ENCODE measurements at regions not wholly inside any gene's neighbourhood (a gene's known extent, or its start where the extent isn't known, plus 50 kb on each side); places are given as distances from the start of the nearest gene placed in this dataset.

DNA sequence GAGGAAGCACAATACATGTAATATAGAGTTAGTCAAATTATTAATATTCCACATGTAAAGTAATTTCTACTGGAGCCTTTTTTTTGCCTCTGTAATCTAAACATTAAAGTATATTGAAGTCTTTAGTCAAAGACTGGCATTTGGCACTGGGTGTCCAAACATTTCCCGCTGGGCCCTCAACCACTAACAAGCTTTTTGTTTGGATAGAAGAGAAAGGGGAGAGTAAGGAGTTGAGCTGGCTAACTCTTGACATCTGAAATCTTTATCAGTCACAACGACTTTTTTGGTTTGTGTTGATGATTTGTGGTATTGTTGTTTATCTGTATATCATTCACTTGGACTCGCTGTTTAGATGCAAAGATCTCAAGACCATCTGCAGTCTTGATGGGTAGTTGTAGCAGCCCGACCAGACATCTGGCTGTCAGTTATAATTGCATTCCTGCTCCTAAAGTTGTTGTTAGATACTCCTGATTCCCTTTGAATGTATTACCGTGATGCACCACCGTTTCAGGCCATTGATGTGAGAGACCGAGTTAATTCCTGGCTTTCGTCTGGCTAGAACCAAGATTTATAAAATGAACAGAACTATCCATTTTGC, 379.6 kb downstream of the MTX2 start:
- DNase-seq, result no peak
- H3K9me3 ChIP-seq, result no peaks in the 10 kb centered on the region
- H3K36me3 ChIP-seq, result no peaks in the 10 kb centered on the region
- H3K27me3 ChIP-seq, result no peaks in the 10 kb centered on the region
- no peak overlapping the region for H3K4me3 ChIP-seq

DNA sequence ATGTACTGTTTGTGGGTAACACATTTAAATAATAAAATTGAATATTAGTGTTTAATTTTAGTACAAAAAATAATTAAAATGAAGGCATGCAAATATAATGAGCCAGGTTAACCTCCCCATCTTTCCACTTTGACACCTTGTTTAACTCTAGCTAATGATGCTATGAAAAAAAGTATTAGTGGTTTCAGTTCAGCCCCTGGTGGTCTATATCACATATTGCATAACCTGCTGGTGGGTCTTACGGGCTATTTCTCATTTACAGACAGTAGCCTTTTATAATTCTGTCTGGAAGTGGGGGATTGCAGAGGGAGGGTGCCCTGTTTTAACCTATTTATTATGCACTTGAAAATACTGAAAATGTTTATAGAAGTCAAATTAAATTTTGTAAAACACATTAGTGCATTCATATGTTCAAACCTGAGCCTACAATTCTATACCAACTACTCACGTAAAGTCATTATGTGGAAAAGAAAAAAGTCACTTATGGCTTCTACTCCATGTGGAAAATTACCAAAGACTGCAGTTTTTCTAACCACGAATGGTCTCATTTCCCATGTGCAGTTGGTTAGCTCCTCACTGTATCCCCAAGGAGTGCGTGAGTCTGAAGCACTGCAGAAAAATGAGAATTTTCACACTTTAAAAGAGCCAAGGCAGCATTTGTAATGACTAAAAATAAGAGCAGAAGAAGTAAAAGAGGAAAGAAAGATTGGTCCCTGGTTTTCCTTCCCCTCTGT, 381.0 kb downstream of the MTX2 start:
- no peak overlapping the region for H3K4me3 ChIP-seq
- DNase-seq, result no peak
- no peaks in the 10 kb centered on the region for H3K9me3 ChIP-seq
- no peaks in the 10 kb centered on the region for H3K27me3 ChIP-seq
- no peaks in the 10 kb centered on the region for H3K36me3 ChIP-seq

DNA sequence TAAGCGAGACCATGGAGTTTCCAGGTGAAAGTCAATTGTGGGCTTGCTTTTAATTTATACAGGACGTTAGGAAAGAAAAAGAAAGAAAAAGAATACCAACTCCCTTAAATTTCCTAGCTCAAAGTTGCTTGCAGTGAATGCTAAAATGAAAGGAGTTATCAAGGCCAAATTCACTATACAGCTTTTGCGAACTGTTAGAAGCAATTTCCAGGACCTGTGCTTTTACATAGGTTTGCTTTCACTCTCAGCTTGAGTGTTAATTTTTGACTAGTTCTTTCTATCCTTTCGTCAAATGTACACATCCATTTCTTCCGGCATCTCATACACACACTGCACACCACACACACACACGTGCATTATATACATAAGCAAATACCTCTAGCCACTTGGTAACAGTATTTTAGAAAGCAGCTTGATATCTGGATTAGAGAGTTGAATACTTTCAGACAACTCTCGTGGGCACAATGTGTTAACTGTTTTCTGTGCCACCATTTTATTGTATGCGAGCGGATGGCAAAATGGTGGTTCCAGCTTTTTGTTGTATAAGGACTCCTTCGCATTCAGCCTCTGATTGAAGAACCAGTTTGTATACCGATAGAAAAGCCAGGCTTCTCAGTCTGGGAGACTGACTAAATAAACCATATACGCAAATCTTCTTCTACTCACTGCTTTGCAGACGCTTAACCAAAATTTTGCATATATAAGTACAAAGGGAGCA, 381.8 kb downstream of the MTX2 start:
- no peak overlapping the region for H3K4me3 ChIP-seq
- H3K9me3 ChIP-seq, result no peaks in the 10 kb centered on the region

DNA sequence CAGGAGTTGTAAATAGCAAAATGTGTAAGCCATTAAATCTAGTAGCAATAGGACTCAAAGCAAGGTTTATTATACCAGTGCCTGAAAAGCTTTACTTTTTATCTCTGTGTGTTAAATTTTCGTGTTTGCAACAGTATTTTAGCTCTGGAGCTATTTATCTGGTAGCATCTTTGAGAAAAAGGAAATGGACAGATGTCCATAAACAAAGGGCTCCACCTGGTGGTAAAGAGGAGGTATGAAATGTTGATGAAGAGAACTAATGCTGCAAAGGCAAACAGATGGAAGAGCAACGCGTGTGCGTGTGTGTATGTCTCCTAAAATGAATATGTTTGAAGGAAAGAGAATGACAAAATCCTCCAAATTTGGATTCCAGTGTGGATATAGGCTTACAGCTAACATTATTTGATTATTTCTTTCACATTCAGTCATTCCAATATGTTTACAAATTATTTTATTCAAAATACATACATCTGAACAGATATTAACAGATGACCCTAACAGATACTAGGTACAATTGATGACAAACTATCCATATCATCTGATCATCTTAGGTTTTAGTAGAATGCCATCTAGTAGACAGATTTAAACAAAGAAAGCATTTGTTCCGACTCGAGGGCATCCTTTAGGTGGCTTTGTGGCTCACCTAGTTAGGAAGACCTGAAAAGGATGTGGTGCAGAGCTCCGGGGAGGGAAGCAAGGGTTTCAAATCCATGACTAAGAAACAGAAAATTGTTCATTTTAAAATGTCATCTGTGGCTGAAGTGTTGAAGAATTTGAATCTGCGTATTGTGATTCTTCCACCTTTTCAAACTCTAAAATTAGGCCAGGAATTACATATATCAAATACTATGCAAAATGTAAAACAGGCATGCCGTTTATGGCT, 383.3 kb downstream of the MTX2 start:
- no peaks in the 10 kb centered on the region for H3K9me3 ChIP-seq
- no peaks in the 10 kb centered on the region for H3K27me3 ChIP-seq
- no peaks in the 10 kb centered on the region for H3K36me3 ChIP-seq
- H3K4me3 ChIP-seq, result no peak overlapping the region
- no peak for DNase-seq

More for the DNA sequence above, 381.8 kb downstream of the MTX2 start:
- Histone ChIP-seq H3K36me3 (no peaks in the 10 kb centered on the region), H3K27me3 (no peaks in the 10 kb centered on the region)
- no peak for DNase-seq

DNA sequence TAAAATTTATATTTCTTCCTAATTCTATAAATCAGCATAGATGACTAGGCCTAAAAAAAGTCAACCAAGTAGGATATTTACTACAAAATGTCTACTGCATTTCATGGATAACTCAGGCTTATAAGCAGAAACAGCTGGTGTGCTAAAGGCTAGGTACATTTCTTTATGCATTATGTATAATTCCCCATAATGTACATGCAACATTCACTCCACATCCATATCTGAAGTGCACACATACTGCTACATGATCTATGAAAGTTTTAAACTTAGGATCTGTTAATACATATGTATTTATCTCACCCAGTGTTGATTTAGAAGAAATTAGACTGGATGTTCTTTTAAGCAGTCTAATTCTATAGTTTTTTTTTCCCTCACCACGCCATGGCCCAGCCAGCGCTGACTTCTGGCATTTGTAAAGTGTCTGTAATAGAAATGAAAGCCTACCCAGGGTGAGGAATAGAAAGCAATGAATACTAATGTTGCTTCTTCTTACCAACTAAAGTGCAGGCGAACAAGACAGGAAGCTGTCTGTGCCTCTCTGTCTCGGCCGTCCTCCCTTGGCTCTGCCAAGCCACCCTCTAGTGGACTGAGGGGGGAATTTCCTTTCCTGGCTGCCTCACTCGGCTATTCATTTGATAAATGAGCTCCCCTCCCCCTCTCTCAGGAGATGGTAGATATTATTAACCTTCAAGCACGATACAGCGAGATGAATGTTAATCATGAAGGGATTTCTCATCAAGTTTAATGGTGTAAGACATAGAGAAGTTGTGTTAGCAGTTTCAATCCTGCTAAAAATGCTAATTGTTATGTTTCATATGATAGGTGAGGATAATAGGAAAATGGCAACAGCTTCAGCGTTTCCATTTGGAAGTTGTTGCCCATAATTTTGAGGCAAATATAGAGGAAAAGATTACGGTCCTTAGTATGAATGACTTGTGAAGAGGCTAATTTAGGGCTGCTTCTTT, 384.5 kb downstream of the MTX2 start:
- H3K4me3 ChIP-seq, result no peak overlapping the region
- H3K9me3 ChIP-seq, result no peaks in the 10 kb centered on the region
- H3K27me3 ChIP-seq, result no peaks in the 10 kb centered on the region
- H3K36me3 ChIP-seq, result no peaks in the 10 kb centered on the region
- peak; percentile 68 for DNase-seq

DNA sequence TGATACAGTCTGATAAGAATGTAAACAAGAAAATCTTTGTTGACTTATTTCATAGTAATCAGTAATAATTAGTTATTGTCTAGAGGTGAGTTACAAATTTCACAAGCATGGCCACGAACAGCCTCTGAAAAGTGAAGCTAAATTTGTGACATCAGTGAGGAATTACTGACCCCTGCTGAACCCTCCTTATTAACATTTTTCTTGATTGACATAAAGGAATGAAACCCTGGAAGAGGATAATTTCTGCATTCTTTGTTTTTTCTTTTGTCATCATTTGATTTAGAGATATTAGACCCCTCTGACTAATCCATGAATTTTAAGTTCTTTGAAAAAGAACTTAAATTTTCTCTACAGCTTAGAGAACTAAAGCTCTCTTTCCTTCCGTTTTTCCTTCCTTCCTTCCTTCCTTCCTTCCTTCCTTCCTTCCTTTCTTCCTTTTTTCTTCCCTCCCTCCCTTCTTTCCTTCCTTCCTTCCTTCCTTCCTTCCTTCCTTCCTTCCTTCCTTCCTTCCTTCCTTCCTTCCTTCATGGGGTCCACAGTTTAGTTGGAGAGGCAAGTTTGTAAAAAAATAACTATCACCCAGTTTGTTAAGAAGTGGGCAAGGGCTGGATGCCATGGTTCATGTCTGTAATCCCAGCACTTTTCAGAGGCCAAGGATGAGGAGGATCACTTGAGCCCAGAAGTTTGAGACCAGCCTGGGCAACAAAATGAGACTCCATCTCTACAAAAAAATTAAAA, 387.0 kb downstream of the MTX2 start:
- Histone ChIP-seq H3K4me3 (no peak overlapping the region), H3K27me3 (no peaks in the 10 kb centered on the region)
- DNase-seq, result no peak

DNA sequence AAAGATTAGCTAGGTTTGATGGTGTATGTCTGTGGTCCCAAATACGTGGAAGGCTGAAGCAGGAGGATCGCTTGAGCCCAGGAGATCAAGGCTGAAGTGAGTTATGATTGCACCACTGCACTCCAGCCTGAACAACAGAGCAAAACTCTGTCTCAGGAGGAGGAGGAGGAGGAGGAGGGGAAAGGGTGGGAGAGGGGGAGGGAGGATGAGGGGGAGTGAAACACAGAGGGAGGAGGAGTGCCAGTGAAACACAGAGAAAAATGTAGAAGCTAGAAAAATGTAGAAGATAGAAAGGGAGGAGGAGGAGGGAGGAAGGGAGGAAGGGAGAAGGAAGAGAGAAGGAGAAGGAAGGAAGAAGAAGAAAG, 387.5 kb downstream of the MTX2 start:
- no peaks in the 10 kb centered on the region for H3K9me3 ChIP-seq
- H3K27me3 ChIP-seq, result no peaks in the 10 kb centered on the region
- no peaks in the 10 kb centered on the region for H3K36me3 ChIP-seq
- H3K4me3 ChIP-seq, result no peak overlapping the region
- DNase-seq, result no peak

More for the DNA sequence above, 387.0 kb downstream of the MTX2 start:
- Histone ChIP-seq H3K36me3 (no peaks in the 10 kb centered on the region), H3K9me3 (no peaks in the 10 kb centered on the region)

DNA sequence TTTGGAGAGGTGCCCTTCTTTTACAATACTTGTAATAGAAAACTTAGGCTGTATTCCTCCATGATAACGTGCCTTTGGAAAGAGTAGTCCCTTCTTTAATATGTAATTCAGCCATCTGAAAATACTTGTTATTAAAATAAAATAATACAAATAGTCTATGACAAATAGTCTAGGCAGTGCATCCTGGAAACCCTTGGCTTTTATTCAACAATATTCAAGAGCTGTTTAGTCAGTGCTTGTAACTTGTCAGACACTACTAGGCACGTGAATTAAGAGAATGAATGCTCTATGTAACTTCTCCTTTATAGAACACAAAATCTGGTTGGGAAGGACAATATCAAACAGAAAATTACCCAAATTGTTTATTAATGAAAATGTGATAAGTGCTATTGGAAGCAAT, 388.2 kb downstream of the MTX2 start:
- DNase-seq, result no peak
- H3K9me3 ChIP-seq, result no peaks in the 10 kb centered on the region
- no peak overlapping the region for H3K4me3 ChIP-seq
- no peaks in the 10 kb centered on the region for H3K27me3 ChIP-seq
- H3K36me3 ChIP-seq, result no peaks in the 10 kb centered on the region

DNA sequence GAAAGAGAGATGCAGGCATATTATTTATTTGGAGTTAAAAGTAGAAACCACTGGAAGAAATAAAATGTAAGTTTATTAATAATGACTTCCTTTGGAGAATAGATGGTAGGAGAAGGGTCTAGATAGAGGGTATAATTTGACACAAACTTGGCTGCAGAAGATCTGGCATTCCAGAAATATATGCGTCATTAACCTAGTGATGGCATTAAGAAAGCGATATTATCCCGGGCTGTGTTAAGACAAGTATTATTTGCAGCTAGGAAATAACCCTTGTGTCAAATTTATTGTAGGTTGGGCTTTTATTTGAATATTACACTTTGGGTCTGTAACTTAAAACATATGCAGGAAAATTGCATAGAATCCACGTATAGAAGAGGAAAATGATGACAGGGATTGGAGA, 389.5 kb downstream of the MTX2 start:
- H3K27me3 ChIP-seq, result 0 out of 2 replicates have a peak, but pooled peaks cover 2% of the 10 kb centered on the region
- no peaks in the 10 kb centered on the region for H3K36me3 ChIP-seq
- H3K4me3 ChIP-seq, result no peak overlapping the region
- H3K9me3 ChIP-seq, result no peaks in the 10 kb centered on the region
- no peak for DNase-seq

DNA sequence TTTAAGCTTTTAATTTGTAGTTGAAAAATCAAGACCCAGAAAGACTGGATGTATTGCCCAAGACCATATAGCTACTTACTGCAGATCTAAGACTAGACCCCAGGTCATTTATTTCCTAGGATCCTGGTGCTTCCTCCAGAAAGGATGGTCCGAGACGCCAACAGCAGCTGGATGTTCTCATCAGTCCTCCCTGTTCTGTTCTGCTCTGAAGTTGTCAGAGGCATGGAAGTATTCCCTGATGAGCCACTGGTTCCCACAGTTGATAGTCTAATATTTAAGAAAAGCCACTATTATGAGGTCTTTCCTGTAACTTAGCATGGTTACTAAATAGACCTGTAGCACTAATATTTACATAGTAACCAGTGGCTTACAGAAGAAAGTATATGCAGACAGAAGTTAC, 393.5 kb downstream of the MTX2 start:
- H3K9me3 ChIP-seq, result no peaks in the 10 kb centered on the region
- H3K36me3 ChIP-seq, result no peaks in the 10 kb centered on the region
- 0 out of 2 replicates have a peak, but pooled peaks cover 2% of the 10 kb centered on the region for H3K27me3 ChIP-seq
- H3K4me3 ChIP-seq, result no peak overlapping the region
- no peak for DNase-seq

DNA sequence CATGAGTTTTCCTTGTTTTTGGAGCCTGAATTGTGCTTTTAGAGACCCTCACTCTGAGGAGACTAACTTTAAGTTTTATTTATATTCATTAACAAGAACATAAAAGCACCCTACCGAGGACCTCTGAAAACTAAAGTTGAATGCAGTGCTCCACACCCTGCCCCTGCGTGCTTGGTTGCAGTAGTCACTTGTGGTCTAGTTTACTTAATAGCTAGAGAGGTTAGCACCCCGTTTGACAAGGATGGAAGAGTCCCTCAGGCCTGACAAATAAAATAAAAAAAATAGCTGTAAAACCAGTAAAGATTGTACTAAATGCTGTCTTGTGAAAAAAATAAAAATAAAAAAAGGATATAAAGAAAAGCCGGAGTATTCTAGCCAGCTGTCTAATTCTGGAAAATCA, 395.2 kb downstream of the MTX2 start:
- Histone ChIP-seq H3K4me3 (no peak overlapping the region), H3K27me3 (0 out of 2 replicates have a peak, but pooled peaks cover 2% of the 10 kb centered on the region), H3K9me3 (no peaks in the 10 kb centered on the region), H3K36me3 (no peaks in the 10 kb centered on the region)
- no peak for DNase-seq

DNA sequence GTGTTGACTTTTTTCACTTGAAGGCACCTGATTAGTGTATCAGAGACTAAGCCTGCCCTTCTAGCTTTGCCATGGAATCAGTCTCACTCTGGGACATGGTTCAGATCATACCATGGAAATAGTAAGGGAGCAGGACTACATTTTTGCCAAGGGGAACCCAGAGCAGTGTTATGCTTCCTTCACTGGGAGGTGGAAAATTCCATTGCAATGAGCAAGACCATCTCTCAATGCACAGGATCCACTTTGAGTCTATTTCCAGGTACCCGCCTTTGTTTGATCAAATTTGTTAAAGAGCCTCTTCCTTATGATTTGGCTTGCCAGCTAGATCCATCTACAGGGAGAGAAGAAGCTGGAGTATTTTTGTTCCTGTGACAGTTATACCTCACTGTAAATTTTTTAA, 395.8 kb downstream of the MTX2 start:
- Histone ChIP-seq H3K9me3 (no peaks in the 10 kb centered on the region), H3K4me3 (no peak overlapping the region), H3K27me3 (0 out of 2 replicates have a peak, but pooled peaks cover 2% of the 10 kb centered on the region), H3K36me3 (no peaks in the 10 kb centered on the region)
- no peak for DNase-seq

DNA sequence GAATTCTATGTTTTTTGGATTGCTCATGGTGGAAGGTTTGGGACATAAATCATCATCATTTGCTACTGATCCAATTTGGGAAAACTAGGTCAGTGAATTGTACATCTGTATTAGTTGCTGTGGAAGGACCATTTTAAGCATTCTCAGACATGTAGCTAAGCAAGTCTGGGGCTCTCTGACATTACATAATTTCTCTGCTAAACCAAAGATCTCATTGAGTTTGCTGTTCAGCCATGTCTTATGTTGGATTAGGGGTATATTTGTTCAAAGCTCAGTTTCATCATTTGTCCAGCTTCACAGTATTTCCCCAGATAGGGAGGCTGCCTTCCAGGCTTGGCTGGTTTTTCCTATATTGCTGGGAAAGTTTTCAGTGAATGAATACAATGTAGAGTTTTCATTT, 399.7 kb downstream of the MTX2 start:
- Histone ChIP-seq H3K36me3 (no peaks in the 10 kb centered on the region), H3K4me3 (no peak overlapping the region), H3K9me3 (no peaks in the 10 kb centered on the region), H3K27me3 (no peaks in the 10 kb centered on the region)
- no peak for DNase-seq

DNA sequence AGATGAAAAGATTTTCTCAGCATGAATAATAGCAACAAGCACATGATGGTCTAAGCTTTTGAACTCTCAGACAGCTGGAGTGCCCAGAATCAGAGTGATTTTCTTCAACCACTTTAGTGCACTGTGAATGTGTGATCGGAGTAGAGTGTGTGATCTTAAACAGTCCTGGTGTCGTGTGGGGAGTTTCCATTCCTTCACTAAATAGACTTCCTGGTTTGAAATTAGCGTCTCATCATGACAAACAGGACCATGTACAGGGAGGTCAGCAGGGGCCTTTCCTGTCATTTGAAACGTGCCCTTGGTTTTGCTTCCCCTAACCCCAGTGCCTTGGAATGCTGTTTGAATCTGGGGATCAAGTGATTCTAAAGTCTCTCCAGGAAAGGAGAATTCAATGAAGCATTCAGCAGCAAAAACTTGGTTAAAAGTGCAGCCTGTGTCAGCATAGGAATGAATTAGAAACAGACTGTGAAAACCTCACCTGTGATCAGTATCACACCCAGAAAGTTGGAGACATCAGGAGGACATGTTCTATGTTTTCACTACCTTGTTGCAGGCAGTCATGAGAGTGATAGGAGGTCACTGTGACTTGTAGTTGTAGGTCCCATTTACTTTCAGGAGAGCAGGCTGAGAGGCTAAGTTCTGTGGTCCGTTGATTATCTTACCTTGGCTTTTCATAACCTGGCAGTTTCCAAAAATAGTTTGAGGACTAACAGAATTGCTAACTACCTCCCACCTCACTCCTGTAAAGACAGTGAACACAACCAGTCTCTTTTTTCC, 400.3 kb downstream of the MTX2 start:
- no peaks in the 10 kb centered on the region for H3K27me3 ChIP-seq

More for the DNA sequence above, 400.3 kb downstream of the MTX2 start:
- Histone ChIP-seq H3K4me3 (no peak overlapping the region), H3K36me3 (no peaks in the 10 kb centered on the region), H3K9me3 (no peaks in the 10 kb centered on the region)
- DNase-seq, result no peak
